ENCODE measurements at regions not wholly inside any gene's neighbourhood (a gene's known extent, or its start where the extent isn't known, plus 50 kb on each side); places are given as distances from the start of the nearest gene placed in this dataset.

DNA sequence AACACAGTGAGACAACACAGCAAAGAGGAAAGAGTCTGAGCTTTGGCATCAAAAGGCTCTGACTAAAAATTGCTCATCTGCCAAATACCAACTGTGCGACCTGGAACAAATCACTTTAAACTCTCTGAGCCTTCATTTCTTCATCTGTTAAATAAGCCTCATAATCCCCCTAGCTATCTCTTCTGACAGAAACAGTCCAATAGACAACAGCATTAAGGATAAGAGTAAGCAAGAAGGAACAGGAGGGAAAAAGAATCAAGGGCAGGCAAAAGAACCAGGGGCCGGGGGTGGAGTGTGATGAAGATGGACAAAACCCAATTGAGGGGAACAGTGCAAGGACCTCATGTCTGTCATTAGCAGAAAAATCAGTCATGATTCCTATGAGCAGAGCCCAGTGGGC, 79.4 kb upstream of the SETMAR start:
- TF ChIP-seq, protein P1, sequence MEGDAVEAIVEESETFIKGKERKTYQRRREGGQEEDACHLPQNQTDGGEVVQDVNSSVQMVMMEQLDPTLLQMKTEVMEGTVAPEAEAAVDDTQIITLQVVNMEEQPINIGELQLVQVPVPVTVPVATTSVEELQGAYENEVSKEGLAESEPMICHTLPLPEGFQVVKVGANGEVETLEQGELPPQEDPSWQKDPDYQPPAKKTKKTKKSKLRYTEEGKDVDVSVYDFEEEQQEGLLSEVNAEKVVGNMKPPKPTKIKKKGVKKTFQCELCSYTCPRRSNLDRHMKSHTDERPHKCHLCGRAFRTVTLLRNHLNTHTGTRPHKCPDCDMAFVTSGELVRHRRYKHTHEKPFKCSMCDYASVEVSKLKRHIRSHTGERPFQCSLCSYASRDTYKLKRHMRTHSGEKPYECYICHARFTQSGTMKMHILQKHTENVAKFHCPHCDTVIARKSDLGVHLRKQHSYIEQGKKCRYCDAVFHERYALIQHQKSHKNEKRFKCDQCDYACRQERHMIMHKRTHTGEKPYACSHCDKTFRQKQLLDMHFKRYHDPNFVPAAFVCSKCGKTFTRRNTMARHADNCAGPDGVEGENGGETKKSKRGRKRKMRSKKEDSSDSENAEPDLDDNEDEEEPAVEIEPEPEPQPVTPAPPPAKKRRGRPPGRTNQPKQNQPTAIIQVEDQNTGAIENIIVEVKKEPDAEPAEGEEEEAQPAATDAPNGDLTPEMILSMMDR (IDR thresholded peaks at IDR 0.05; ENCODE audit: low read depth, low read length, missing input control), result no peak
- no peak for TF ChIP-seq FOXA1 (IDR thresholded peaks at IDR 0.05)
- TF ChIP-seq, protein P2, sequence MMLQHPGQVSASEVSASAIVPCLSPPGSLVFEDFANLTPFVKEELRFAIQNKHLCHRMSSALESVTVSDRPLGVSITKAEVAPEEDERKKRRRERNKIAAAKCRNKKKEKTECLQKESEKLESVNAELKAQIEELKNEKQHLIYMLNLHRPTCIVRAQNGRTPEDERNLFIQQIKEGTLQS (IDR thresholded peaks at IDR 0.05), result no peak
- TF ChIP-seq, protein P3, sequence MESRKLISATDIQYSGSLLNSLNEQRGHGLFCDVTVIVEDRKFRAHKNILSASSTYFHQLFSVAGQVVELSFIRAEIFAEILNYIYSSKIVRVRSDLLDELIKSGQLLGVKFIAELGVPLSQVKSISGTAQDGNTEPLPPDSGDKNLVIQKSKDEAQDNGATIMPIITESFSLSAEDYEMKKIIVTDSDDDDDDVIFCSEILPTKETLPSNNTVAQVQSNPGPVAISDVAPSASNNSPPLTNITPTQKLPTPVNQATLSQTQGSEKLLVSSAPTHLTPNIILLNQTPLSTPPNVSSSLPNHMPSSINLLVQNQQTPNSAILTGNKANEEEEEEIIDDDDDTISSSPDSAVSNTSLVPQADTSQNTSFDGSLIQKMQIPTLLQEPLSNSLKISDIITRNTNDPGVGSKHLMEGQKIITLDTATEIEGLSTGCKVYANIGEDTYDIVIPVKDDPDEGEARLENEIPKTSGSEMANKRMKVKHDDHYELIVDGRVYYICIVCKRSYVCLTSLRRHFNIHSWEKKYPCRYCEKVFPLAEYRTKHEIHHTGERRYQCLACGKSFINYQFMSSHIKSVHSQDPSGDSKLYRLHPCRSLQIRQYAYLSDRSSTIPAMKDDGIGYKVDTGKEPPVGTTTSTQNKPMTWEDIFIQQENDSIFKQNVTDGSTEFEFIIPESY (IDR thresholded peaks at IDR 0.05), result no peak
